ENCODE measurements at regions not wholly inside any gene's neighbourhood (a gene's known extent, or its start where the extent isn't known, plus 50 kb on each side); places are given as distances from the start of the nearest gene placed in this dataset.
"Not testable (repeated sequence)": the region's sequence is repeated elsewhere in the genome, so short reads cannot be mapped to it uniquely, and the experiment has no call there.

- no peaks in the 10 kb centered on the region for H3K9me3 ChIP-seq (replicated peaks; ENCODE audit: control insufficient read depth, low read depth, low read length)
- no peak overlapping the region for H3K4me3 ChIP-seq (ENCODE audit: low read length)
- H3K36me3 ChIP-seq (ENCODE audit: control insufficient read depth, insufficient read depth, low read length) = no peaks in the 10 kb centered on the region
- H3K27ac ChIP-seq (ENCODE audit: low read length) = no peak overlapping the region
- no peaks in the 10 kb centered on the region for H3K27me3 ChIP-seq (ENCODE audit: control insufficient read depth, insufficient read depth, low read length)
- H3K4me1 ChIP-seq (ENCODE audit: control insufficient read depth, insufficient read depth, low read length) = peaks cover 3% of the 10 kb centered on the region
- DNase-seq = no peak
- 84% methylated on average over 5 of the region's 6 CpGs for WGBS (ENCODE audit: insufficient coverage)
Observed at GRCh38 chr12:5268424-5269210, 163.3 kb upstream of the NTF3 start.

DNA sequence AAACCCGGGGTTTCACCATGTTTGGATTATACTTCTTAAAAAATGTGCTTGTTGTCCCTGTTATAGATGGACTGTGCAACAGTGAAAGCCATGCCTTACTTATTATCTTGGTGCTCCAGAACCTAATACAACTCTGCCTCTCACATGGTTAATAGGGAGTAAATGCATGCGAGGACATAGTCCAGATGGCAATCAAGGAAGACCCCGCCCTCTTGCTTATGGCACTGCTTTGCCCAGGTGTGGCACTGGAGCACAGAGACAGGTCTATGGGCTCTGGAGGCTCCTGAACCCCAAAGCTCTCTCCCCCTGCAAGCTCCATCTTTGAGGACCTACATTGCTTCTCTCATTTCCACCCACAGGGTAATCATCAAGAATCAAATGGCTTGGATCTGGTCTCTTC lies 162.1 kb upstream of the NTF3 start:
- H3K36me3 ChIP-seq (ENCODE audit: control insufficient read depth, insufficient read depth, low read length) = no peaks in the 10 kb centered on the region
- 90% methylated on average over 2 of the region's 3 CpGs for WGBS (ENCODE audit: insufficient coverage)
- peaks cover 3% of the 10 kb centered on the region for H3K4me1 ChIP-seq (ENCODE audit: control insufficient read depth, insufficient read depth, low read length)
- no peak overlapping the region for H3K27ac ChIP-seq (ENCODE audit: low read length)
- no peak overlapping the region for H3K4me3 ChIP-seq (ENCODE audit: low read length)
- no peak for DNase-seq
- no peaks in the 10 kb centered on the region for H3K27me3 ChIP-seq (ENCODE audit: control insufficient read depth, insufficient read depth, low read length)
- H3K9me3 ChIP-seq (replicated peaks; ENCODE audit: control insufficient read depth, low read depth, low read length) = no peaks in the 10 kb centered on the region

- Histone ChIP-seq H3K9me3 (replicated peaks; ENCODE audit: control insufficient read depth, low read depth, low read length) (no peaks in the 10 kb centered on the region), H3K27me3 (ENCODE audit: control insufficient read depth, insufficient read depth, low read length) (no peaks in the 10 kb centered on the region), H3K4me3 (ENCODE audit: low read length) (no peak overlapping the region), H3K27ac (ENCODE audit: low read length) (no peak overlapping the region), H3K4me1 (ENCODE audit: control insufficient read depth, insufficient read depth, low read length) (peaks cover 3% of the 10 kb centered on the region), H3K36me3 (ENCODE audit: control insufficient read depth, insufficient read depth, low read length) (no peaks in the 10 kb centered on the region)
- WGBS (ENCODE audit: insufficient coverage) = 77% methylated on average over 5 of the region's 6 CpGs
- no peak for DNase-seq
Observed at GRCh38 chr12:5272018-5272785, 159.7 kb upstream of the NTF3 start.

GRCh38 chr12:5273709-5274108 lies 158.2 kb upstream of the NTF3 start:
- H3K36me3 ChIP-seq (ENCODE audit: control insufficient read depth, insufficient read depth, low read length) = no peaks in the 10 kb centered on the region
- H3K4me1 ChIP-seq (ENCODE audit: control insufficient read depth, insufficient read depth, low read length) = peaks cover 3% of the 10 kb centered on the region
- H3K27me3 ChIP-seq (ENCODE audit: control insufficient read depth, insufficient read depth, low read length) = no peaks in the 10 kb centered on the region
- no peak overlapping the region for H3K27ac ChIP-seq (ENCODE audit: low read length)
- H3K9me3 ChIP-seq (replicated peaks; ENCODE audit: control insufficient read depth, low read depth, low read length) = no peaks in the 10 kb centered on the region
- WGBS (ENCODE audit: insufficient coverage) = 55% methylated on average over 7 of the region's 8 CpGs
- no peak for DNase-seq
- H3K4me3 ChIP-seq (ENCODE audit: low read length) = no peak overlapping the region

DNA sequence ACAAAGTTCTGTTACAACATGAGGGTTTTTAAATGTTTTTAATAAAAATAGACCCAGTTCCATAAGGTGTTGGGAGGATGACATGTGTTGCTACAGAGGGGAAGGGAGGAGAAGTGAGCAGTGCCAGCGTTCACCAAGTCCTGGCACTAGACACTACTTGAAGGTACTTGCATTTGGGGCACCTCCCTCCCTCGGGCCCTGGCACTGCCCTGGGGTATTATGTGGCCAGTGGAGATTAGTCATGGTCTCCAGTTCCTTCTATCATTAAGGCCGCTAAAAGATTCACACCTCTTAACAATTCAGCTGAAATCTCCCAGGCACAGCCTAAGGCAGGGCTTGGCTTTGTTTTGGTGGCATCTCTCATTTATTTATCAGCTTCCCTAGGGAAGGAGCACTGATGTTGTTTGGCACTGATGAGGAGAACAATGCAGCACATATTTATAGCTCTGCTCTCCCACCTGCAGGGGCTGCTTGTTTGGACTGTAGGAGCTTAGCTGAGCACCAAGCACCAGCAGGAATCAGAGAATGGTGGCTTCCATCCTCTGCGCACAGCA lies 155.5 kb upstream of the NTF3 start:
- no peak overlapping the region for H3K4me3 ChIP-seq (ENCODE audit: low read length)
- no peaks in the 10 kb centered on the region for H3K9me3 ChIP-seq (replicated peaks; ENCODE audit: control insufficient read depth, low read depth, low read length)
- no peak for DNase-seq
- 80% methylated on average over 1 of the region's 4 CpGs for WGBS (ENCODE audit: insufficient coverage)
- H3K27ac ChIP-seq (ENCODE audit: low read length) = no peak overlapping the region
- peaks cover 3% of the 10 kb centered on the region for H3K4me1 ChIP-seq (ENCODE audit: control insufficient read depth, insufficient read depth, low read length)
- H3K36me3 ChIP-seq (ENCODE audit: control insufficient read depth, insufficient read depth, low read length) = no peaks in the 10 kb centered on the region
- no peaks in the 10 kb centered on the region for H3K27me3 ChIP-seq (ENCODE audit: control insufficient read depth, insufficient read depth, low read length)

DNA sequence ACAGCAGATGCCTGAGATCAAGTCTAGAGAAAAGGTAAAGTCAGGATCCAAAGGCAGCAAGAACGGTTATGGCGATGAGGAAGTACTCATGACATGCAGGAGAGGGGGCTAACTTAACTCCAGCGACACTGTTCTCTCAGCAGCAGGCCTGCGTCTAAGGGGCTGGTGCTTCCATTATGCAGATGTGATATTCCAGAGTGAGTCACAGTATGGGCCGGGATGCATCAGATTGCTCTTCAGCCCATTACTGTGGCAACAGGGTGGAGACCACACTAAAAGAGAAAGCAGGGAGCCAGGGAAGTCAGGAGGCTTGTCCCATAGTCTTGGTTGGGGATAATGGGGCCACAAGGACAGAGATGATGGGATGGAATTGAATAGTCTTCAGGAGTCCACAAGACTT lies 151.8 kb upstream of the NTF3 start:
- Histone ChIP-seq H3K36me3 (ENCODE audit: control insufficient read depth, insufficient read depth, low read length) (no peaks in the 10 kb centered on the region), H3K4me3 (ENCODE audit: low read length) (no peak overlapping the region), H3K4me1 (ENCODE audit: control insufficient read depth, insufficient read depth, low read length) (no peaks in the 10 kb centered on the region), H3K27me3 (ENCODE audit: control insufficient read depth, insufficient read depth, low read length) (no peaks in the 10 kb centered on the region), H3K9me3 (replicated peaks; ENCODE audit: control insufficient read depth, low read depth, low read length) (no peaks in the 10 kb centered on the region), H3K27ac (ENCODE audit: low read length) (no peak overlapping the region)
- WGBS (ENCODE audit: insufficient coverage) = 86% methylated on average over 5 of the region's 5 CpGs
- no peak for DNase-seq

DNA sequence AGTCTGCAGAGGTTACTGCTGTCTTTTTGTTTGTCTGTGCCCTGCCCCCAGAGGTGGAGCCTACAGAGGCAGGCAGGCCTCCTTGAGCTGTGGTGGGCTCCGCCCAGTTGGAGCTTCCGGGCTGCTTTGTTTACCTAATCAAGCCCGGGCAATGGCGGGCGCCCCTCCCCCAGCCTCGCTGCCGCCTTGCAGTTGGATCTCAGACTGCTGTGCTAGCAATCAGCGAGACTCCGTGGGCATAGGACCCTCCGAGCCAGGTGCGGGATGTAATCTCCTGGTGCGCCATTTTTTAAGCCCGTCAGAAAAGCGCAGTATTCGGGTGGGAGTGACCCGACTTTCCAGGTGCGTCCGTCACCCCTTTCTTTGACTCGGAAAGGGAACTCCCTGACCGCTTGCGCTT lies 141.5 kb upstream of the NTF3 start:
- not testable (repeated sequence) for H3K9me3 ChIP-seq (replicated peaks; ENCODE audit: control insufficient read depth, low read depth, low read length); H3K27me3 ChIP-seq (ENCODE audit: control insufficient read depth, insufficient read depth, low read length); H3K4me3 ChIP-seq (ENCODE audit: low read length); H3K27ac ChIP-seq (ENCODE audit: low read length); DNase-seq; H3K36me3 ChIP-seq (ENCODE audit: control insufficient read depth, insufficient read depth, low read length); H3K4me1 ChIP-seq (ENCODE audit: control insufficient read depth, insufficient read depth, low read length)
- WGBS (ENCODE audit: insufficient coverage) = 97% methylated on average over 9 of the region's 21 CpGs

GRCh38 chr12:5292651-5293050 lies 139.3 kb upstream of the NTF3 start:
- WGBS (ENCODE audit: insufficient coverage) = 76% methylated on average over 4 of the region's 5 CpGs
- Histone ChIP-seq H3K9me3 (replicated peaks; ENCODE audit: control insufficient read depth, low read depth, low read length) (no peaks in the 10 kb centered on the region), H3K4me3 (ENCODE audit: low read length) (no peak overlapping the region)

GRCh38 chr12:5293773-5294172 lies 138.1 kb upstream of the NTF3 start:
- Histone ChIP-seq H3K27me3 (ENCODE audit: control insufficient read depth, insufficient read depth, low read length) (no peaks in the 10 kb centered on the region), H3K27ac (ENCODE audit: low read length) (no peak overlapping the region), H3K9me3 (replicated peaks; ENCODE audit: control insufficient read depth, low read depth, low read length) (no peaks in the 10 kb centered on the region), H3K4me1 (ENCODE audit: control insufficient read depth, insufficient read depth, low read length) (no peaks in the 10 kb centered on the region), H3K36me3 (ENCODE audit: control insufficient read depth, insufficient read depth, low read length) (no peaks in the 10 kb centered on the region), H3K4me3 (ENCODE audit: low read length) (no peak overlapping the region)
- DNase-seq = no peak
- 83% methylated on average over 1 of the region's 2 CpGs for WGBS (ENCODE audit: insufficient coverage)

More at GRCh38 chr12:5292651-5293050, 139.3 kb upstream of the NTF3 start:
- Histone ChIP-seq H3K4me1 (ENCODE audit: control insufficient read depth, insufficient read depth, low read length) (no peaks in the 10 kb centered on the region), H3K36me3 (ENCODE audit: control insufficient read depth, insufficient read depth, low read length) (no peaks in the 10 kb centered on the region), H3K27ac (ENCODE audit: low read length) (no peak overlapping the region), H3K27me3 (ENCODE audit: control insufficient read depth, insufficient read depth, low read length) (no peaks in the 10 kb centered on the region)
- DNase-seq = no peak

DNA sequence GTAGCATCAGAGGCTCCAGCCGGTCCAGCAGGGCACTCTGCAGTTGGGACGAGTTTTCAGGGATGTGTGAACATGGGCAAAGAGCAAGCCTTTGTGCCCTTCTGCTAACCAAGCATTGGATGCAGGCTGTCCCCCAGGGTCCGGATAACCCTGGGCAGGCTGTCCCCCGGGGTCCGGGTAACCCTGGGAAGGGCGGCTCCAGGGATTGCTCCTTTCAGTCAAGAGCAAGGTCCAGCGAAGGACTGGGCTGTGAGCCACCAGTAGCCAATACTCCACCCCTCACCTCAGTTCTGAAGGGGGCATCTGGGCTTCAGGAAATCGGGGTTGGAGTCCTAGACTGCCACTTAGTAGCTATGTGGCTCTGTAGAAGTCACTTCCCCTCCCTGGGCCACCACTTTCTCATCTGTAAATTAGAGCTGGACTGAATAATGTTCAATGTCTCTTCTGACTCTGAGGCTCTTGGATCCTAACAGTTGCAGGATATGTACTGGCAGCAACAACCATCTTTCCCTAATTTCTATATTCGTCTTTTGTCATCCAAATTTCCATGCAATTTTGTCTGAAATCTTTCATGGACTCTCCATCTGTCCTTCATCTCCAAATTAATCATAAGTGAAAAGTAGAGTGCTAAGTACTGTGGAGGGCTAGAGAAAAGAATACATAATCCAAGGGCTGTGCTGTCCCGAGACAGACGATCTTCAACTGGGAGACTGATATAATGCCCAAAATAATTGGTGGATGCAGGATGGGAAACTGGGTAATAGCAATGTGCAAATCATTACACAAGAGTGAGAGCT lies 137.4 kb upstream of the NTF3 start:
- H3K4me3 ChIP-seq (ENCODE audit: low read length) = no peak overlapping the region
- no peaks in the 10 kb centered on the region for H3K36me3 ChIP-seq (ENCODE audit: control insufficient read depth, insufficient read depth, low read length)
- no peak for DNase-seq
- no peak overlapping the region for H3K27ac ChIP-seq (ENCODE audit: low read length)
- no peaks in the 10 kb centered on the region for H3K27me3 ChIP-seq (ENCODE audit: control insufficient read depth, insufficient read depth, low read length)
- H3K9me3 ChIP-seq (replicated peaks; ENCODE audit: control insufficient read depth, low read depth, low read length) = no peaks in the 10 kb centered on the region
- 84% methylated on average over 8 of the region's 11 CpGs for WGBS (ENCODE audit: insufficient coverage)
- no peaks in the 10 kb centered on the region for H3K4me1 ChIP-seq (ENCODE audit: control insufficient read depth, insufficient read depth, low read length)

All from muscle of leg (tissue), 3 donors.